IMR-90 (cell line): ENCODE measurements at regions not wholly inside any gene's neighbourhood (a gene's known extent, or its start where the extent isn't known, plus 50 kb on each side); places are given as distances from the start of the nearest gene placed in this dataset.

Source experiments
- CEBPB ChIP-seq: IDR thresholded peaks from 2 replicates; pipeline ENCODE4 v1.6.1; 2012; ENCODE audit warnings: low read depth, low read length, improper control_type of control experiment
- POLR2A ChIP-seq: IDR thresholded peaks from 2 replicates; pipeline ENCODE4 v1.6.1; 2012; ENCODE audit warnings: mild to moderate bottlenecking, low read depth, low read length
- RAD21 ChIP-seq: IDR thresholded peaks from 2 replicates; pipeline ENCODE4 v1.6.1; 2012; ENCODE audit warnings: low read length, improper control_type of control experiment
- RFX5 ChIP-seq: IDR thresholded peaks from 2 replicates; pipeline ENCODE4 v1.8.0; 2012; ENCODE audit warnings: low read depth, mild to moderate bottlenecking, low read length, moderate library complexity
- SMC3 ChIP-seq: fragments of 150-350 bp; IDR thresholded peaks from 2 replicates; pipeline ENCODE4 v1.6.1; 2016; ENCODE audit warnings: low read depth, mild to moderate bottlenecking, antibody characterized with exemption, low read length, moderate library complexity
- USF2 ChIP-seq: fragments of 150-350 bp; IDR thresholded peaks from 2 replicates; pipeline ENCODE4 v1.6.1; 2017; ENCODE audit warnings: mild to moderate bottlenecking, antibody characterized with exemption, low read length, low read depth
- TF ChIP-seq, protein P1 (sequence below): conservative IDR thresholded peaks from 2 replicates; pipeline ENCODE4 v1.5.1; 2012; ENCODE audit warnings: mild to moderate bottlenecking, low read depth, low read length, improper control_type of control experiment

DNA sequence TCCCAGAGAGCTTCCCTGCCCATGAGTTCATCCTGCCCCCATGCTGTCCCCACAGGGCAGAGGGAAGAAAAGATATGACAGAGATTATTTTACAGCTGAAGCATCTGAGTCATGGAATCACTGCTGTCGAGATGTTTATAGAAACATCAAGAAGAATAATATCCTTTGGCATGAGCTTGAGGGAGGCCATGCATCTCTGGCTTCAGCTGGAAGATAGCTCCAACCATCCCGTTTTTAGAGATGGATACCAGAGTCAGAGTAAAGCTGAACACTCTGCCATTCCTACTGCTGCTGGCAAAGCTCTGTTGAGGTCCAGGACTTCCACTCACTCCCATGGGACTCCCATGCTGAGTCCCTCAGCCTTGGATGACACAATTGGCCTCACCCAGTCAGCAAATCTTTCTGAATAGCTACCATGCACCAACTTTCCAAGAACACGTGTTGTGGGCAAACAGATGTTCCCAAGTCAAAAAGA, 167.8 kb downstream of the TTC32 start:
- TF ChIP-seq, protein P1, sequence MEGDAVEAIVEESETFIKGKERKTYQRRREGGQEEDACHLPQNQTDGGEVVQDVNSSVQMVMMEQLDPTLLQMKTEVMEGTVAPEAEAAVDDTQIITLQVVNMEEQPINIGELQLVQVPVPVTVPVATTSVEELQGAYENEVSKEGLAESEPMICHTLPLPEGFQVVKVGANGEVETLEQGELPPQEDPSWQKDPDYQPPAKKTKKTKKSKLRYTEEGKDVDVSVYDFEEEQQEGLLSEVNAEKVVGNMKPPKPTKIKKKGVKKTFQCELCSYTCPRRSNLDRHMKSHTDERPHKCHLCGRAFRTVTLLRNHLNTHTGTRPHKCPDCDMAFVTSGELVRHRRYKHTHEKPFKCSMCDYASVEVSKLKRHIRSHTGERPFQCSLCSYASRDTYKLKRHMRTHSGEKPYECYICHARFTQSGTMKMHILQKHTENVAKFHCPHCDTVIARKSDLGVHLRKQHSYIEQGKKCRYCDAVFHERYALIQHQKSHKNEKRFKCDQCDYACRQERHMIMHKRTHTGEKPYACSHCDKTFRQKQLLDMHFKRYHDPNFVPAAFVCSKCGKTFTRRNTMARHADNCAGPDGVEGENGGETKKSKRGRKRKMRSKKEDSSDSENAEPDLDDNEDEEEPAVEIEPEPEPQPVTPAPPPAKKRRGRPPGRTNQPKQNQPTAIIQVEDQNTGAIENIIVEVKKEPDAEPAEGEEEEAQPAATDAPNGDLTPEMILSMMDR, result no peak
- no peak for TF ChIP-seq CEBPB
- TF ChIP-seq RFX5, result no peak
- no peak for TF ChIP-seq POLR2A
- TF ChIP-seq USF2, result no peak
- no peak for TF ChIP-seq RAD21
- TF ChIP-seq SMC3, result no peak
